PC-3 (cell line): ENCODE measurements at regions not wholly inside any gene's neighbourhood (a gene's known extent, or its start where the extent isn't known, plus 50 kb on each side); places are given as distances from the start of the nearest gene placed in this dataset.

Experiments used
- ATAC-seq: fragments of 200-7000 bp; cut with Tn5 transposase; 2 replicates; pipeline ENCODE4 v1.9.1; 2020; ENCODE audit warnings: mild to moderate bottlenecking, moderate library complexity
- BruUV-seq: library from RNA; stranded (reverse); fragments of 400-500 nt; replicated peaks from 2 replicates; lab custom pipeline; 2021; lab: Mats Ljungman, UMichigan
- CTCF ChIA-PET: fragments of 300-600 bp; sonication (Branson Sonifier 250); formaldehyde crosslinking; loops from one replicate; lab custom pipeline; 2022; ENCODE audit warnings: antibody characterized with exemption; lab: Charles Lee
- POLR2A ChIA-PET: fragments of 300-600 bp; sonication (Branson Sonifier 250); formaldehyde crosslinking; loops from one replicate; lab custom pipeline; 2022; ENCODE audit warnings: antibody characterized with exemption; ENCODE audit not compliant: unreplicated experiment; lab: Charles Lee
- DNase-seq: peaks from one replicate; pipeline ENCODE4 v3.0.0-alpha.2; 2015
- H2AFZ ChIP-seq: fragments of 300-600 bp; sonication (generic); 2 replicates; pipeline ENCODE4 v1.6.0; 2016; ENCODE audit warnings: antibody characterized with exemption, low read length
- H3F3A ChIP-seq: fragments of 300-600 bp; sonication (generic); one replicate; pipeline ENCODE4 v1.6.0; 2017; ENCODE audit warnings: antibody characterized with exemption, low read length, control low read depth, mild to moderate bottlenecking; ENCODE audit not compliant: unreplicated experiment
- H3K27ac ChIP-seq: fragments of 300-600 bp; sonication (generic); 2 replicates; pipeline ENCODE4 v1.5.1; 2016; ENCODE audit warnings: mild to moderate bottlenecking, low read length
- H3K27me3 ChIP-seq: fragments of 300-600 bp; sonication (generic); 2 replicates; pipeline ENCODE4 v1.6.1; 2016; ENCODE audit warnings: low read length, mixed read lengths
- H3K36me3 ChIP-seq: fragments of 300-600 bp; sonication (generic); 2 replicates; pipeline ENCODE4 v1.6.1; 2016; ENCODE audit warnings: low read depth, mixed run types, low read length, mixed read lengths
- H3K4me1 ChIP-seq: fragments of 300-600 bp; sonication (generic); 2 replicates; pipeline ENCODE4 v1.5.1; 2016; ENCODE audit warnings: low read length; ENCODE audit not compliant: insufficient read depth
- H3K4me2 ChIP-seq: fragments of 300-600 bp; sonication (generic); 2 replicates; pipeline ENCODE4 v1.6.0; 2016; ENCODE audit warnings: low read length
- H3K4me3 ChIP-seq: fragments of 300-600 bp; sonication (generic); 2 replicates; pipeline ENCODE4 v1.5.1; 2016; ENCODE audit warnings: mild to moderate bottlenecking, low read length, mixed read lengths
- H3K79me2 ChIP-seq: fragments of 300-600 bp; sonication (generic); 2 replicates; pipeline ENCODE4 v1.6.1; 2017; ENCODE audit warnings: low read length, mixed read lengths
- H3K9ac ChIP-seq: fragments of 300-600 bp; sonication (generic); 2 replicates; pipeline ENCODE4 v1.6.0; 2016; ENCODE audit warnings: mild to moderate bottlenecking, low read length
- H3K9me2 ChIP-seq: fragments of 300-600 bp; sonication (generic); replicated peaks from 2 replicates; pipeline ENCODE4 v1.6.1; 2016; ENCODE audit warnings: mixed run types, low read length, mixed read lengths
- H3K9me3 ChIP-seq: fragments of 300-600 bp; sonication (generic); 2 replicates; pipeline ENCODE4 v1.6.1; 2016; ENCODE audit warnings: low read length, mixed read lengths
- H4K20me1 ChIP-seq: fragments of 300-600 bp; sonication (generic); 2 replicates; pipeline ENCODE4 v1.6.1; 2016; ENCODE audit warnings: low read length, mixed read lengths
- EZH2 ChIP-seq: fragments of 300-600 bp; sonication (generic); IDR thresholded peaks from one replicate; pipeline ENCODE4 v1.6.1; 2017; ENCODE audit warnings: antibody characterized with exemption, mild to moderate bottlenecking, low read length; ENCODE audit not compliant: unreplicated experiment
- EZH2phosphoT487 ChIP-seq: fragments of 300-600 bp; sonication (generic); IDR thresholded peaks from 2 replicates; pipeline ENCODE4 v1.6.1; 2018; ENCODE audit warnings: mild to moderate bottlenecking, antibody characterized with exemption, low read length, borderline replicate concordance
- intact Hi-C: fragments of 100-400 bp; cut with micrococcal nuclease; formaldehyde crosslinking; loops from 2 replicates; pipeline ENCODE4 v1.9.0; 2023
- TF ChIP-seq, protein P1 (sequence below): fragments of 300-600 bp; sonication (generic); conservative IDR thresholded peaks from 2 replicates; pipeline ENCODE4 v1.5.1; 2017; ENCODE audit warnings: antibody characterized with exemption, low read depth, mild to moderate bottlenecking, low read length

GRCh38 chr12:61098031-61098580 is 1162.1 kb upstream of the USP15 start:
- H3K36me3 ChIP-seq: no peaks in the 10 kb centered on the region
- POLR2A ChIA-PET: no interaction called here
- no peaks in the 10 kb centered on the region for H3F3A ChIP-seq
- DNase-seq (no peak), ATAC-seq (no peak)
- H3K9me3 ChIP-seq: no peaks in the 10 kb centered on the region
- no peak overlapping the region for H3K27ac ChIP-seq
- intact Hi-C loops: no loop called here
- CTCF ChIA-PET: no interaction called here
- TF ChIP-seq, protein P1, sequence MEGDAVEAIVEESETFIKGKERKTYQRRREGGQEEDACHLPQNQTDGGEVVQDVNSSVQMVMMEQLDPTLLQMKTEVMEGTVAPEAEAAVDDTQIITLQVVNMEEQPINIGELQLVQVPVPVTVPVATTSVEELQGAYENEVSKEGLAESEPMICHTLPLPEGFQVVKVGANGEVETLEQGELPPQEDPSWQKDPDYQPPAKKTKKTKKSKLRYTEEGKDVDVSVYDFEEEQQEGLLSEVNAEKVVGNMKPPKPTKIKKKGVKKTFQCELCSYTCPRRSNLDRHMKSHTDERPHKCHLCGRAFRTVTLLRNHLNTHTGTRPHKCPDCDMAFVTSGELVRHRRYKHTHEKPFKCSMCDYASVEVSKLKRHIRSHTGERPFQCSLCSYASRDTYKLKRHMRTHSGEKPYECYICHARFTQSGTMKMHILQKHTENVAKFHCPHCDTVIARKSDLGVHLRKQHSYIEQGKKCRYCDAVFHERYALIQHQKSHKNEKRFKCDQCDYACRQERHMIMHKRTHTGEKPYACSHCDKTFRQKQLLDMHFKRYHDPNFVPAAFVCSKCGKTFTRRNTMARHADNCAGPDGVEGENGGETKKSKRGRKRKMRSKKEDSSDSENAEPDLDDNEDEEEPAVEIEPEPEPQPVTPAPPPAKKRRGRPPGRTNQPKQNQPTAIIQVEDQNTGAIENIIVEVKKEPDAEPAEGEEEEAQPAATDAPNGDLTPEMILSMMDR: no peak
- TF ChIP-seq EZH2phosphoT487 (no peak), EZH2 (no peak)
- no peaks in the 10 kb centered on the region for H3K27me3 ChIP-seq
- H3K9me2 ChIP-seq: no peaks in the 10 kb centered on the region
- H4K20me1 ChIP-seq: no peaks in the 10 kb centered on the region
- no peaks in the 10 kb centered on the region for H3K79me2 ChIP-seq
- H3K4me1 ChIP-seq: no peaks in the 10 kb centered on the region
- BruUV-seq: no TSS peak
- H3K4me2 ChIP-seq: no peak overlapping the region
- no peak overlapping the region for H2AFZ ChIP-seq
- no peak overlapping the region for H3K9ac ChIP-seq
- no peak overlapping the region for H3K4me3 ChIP-seq

GRCh38 chr12:61107118-61107517 is 1153.1 kb upstream of the USP15 start:
- Histone ChIP-seq H3K9ac (no peak overlapping the region), H3K4me3 (no peak overlapping the region), H3K27me3 (no peaks in the 10 kb centered on the region), H2AFZ (no peak overlapping the region), H3K9me2 (no peaks in the 10 kb centered on the region), H3K27ac (no peak overlapping the region), H3F3A (no peaks in the 10 kb centered on the region), H3K4me1 (no peaks in the 10 kb centered on the region), H3K79me2 (no peaks in the 10 kb centered on the region), H4K20me1 (no peaks in the 10 kb centered on the region), H3K9me3 (peaks cover 7% of the 10 kb centered on the region; the same call in 1 of the 2 replicates), H3K4me2 (no peak overlapping the region), H3K36me3 (no peaks in the 10 kb centered on the region)
- BruUV-seq: no TSS peak
- no peak for TF ChIP-seq EZH2phosphoT487
- TF ChIP-seq EZH2: no peak
- TF ChIP-seq, protein P1: no peak
- ChIA-PET CTCF (no interaction called here), POLR2A (no interaction called here)
- DNase-seq (no peak), ATAC-seq (no peak)
- intact Hi-C loops: no loop called here

GRCh38 chr12:61111218-61111617 is 1149.0 kb upstream of the USP15 start:
- no peak overlapping the region for H3K4me2 ChIP-seq
- H3K27ac ChIP-seq: no peak overlapping the region
- no peaks in the 10 kb centered on the region for H3K27me3 ChIP-seq
- TF ChIP-seq, protein P1: no peak
- TF ChIP-seq EZH2phosphoT487 (no peak), EZH2 (no peak)
- BruUV-seq: no TSS peak
- ChIA-PET CTCF (no interaction called here), POLR2A (no interaction called here)
- no peak overlapping the region for H3K9ac ChIP-seq
- H3K9me2 ChIP-seq: no peaks in the 10 kb centered on the region
- H2AFZ ChIP-seq: no peak overlapping the region
- ATAC-seq: no peak
- no peaks in the 10 kb centered on the region for H3F3A ChIP-seq
- no peak for DNase-seq
- H3K79me2 ChIP-seq: no peaks in the 10 kb centered on the region
- no peaks in the 10 kb centered on the region for H3K36me3 ChIP-seq
- no peak overlapping the region for H3K4me3 ChIP-seq
- no peaks in the 10 kb centered on the region for H4K20me1 ChIP-seq
- H3K9me3 ChIP-seq: no peaks in the 10 kb centered on the region
- intact Hi-C loops: no loop called here
- no peaks in the 10 kb centered on the region for H3K4me1 ChIP-seq
